Ammon's horn (tissue), 1 donor: ENCODE measurements at regions not wholly inside any gene's neighbourhood (a gene's known extent, or its start where the extent isn't known, plus 50 kb on each side); places are given as distances from the start of the nearest gene placed in this dataset.

ENCODE experiments used
- DNase-seq: peaks from one replicate; pipeline ENCODE4 v3.0.0-alpha.2; 2016; ENCODE audit warnings: low spot score

DNA sequence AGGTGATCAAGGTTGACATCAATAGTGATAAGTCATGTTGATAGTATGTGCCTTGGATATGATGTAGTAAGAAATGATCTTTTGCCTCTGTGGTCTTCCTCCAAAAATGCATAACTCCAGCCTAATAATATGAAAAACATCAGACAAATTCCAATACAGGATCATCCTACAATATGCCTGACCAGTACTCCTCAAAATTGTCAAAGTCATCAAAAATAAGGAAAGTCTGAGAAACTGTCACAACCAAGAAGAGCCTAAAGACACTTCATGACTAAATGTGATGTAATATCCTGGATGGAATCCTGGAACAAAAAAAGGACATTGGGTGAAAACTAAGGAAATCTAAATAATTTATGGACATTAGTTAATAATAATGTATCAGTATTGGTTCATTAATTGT, 50.3 kb upstream of the LCORL start:
- DNase-seq = no peak
